22Rv1 (cell line): ENCODE measurements at regions not wholly inside any gene's neighbourhood (a gene's known extent, or its start where the extent isn't known, plus 50 kb on each side); places are given as distances from the start of the nearest gene placed in this dataset.

Source experiments
- ZFX ChIP-seq: fragments of 450-650 bp; IDR thresholded peaks from 2 replicates; pipeline ENCODE4 v1.6.1; 2017; ENCODE audit warnings: antibody characterized with exemption, borderline replicate concordance
- TF ChIP-seq, protein P1 (sequence below): fragments of 450-650 bp; IDR thresholded peaks from 2 replicates; pipeline ENCODE4 v1.5.1; 2017; ENCODE audit warnings: mild to moderate bottlenecking

DNA sequence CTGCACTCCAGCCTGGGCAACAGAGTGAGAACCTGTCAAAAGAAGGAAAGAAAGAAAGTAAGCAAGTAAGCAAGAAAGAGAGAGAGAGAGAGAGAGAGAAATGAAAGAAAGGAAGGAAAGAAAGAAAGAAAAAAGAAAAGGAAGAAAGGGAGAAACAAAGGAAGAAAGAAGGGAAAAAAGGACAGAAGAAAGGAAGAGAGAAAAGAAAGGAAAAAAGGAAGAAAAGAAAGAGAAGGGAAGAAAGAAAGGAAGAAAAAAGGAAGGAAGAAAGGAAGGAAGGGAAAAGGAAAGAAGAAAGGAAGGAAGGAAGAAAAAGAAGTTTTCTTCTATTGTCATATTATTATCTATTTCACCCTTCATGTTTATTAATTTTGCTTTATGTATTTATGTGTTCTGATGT is 251.1 kb upstream of the CD180 start:
- TF ChIP-seq, protein P1, sequence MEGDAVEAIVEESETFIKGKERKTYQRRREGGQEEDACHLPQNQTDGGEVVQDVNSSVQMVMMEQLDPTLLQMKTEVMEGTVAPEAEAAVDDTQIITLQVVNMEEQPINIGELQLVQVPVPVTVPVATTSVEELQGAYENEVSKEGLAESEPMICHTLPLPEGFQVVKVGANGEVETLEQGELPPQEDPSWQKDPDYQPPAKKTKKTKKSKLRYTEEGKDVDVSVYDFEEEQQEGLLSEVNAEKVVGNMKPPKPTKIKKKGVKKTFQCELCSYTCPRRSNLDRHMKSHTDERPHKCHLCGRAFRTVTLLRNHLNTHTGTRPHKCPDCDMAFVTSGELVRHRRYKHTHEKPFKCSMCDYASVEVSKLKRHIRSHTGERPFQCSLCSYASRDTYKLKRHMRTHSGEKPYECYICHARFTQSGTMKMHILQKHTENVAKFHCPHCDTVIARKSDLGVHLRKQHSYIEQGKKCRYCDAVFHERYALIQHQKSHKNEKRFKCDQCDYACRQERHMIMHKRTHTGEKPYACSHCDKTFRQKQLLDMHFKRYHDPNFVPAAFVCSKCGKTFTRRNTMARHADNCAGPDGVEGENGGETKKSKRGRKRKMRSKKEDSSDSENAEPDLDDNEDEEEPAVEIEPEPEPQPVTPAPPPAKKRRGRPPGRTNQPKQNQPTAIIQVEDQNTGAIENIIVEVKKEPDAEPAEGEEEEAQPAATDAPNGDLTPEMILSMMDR: no peak
- no peak for TF ChIP-seq ZFX
